DND-41 (cell line): ENCODE measurements at regions not wholly inside any gene's neighbourhood (a gene's known extent, or its start where the extent isn't known, plus 50 kb on each side); places are given as distances from the start of the nearest gene placed in this dataset.

Experiments
- ATAC-seq: fragments of 200-7000 bp; cut with Tn5 transposase; 3 replicates; pipeline ENCODE4 v1.9.1; 2021; ENCODE audit warnings: low read depth; ENCODE audit not compliant: insufficient read depth
- DNase-seq: peaks from one replicate; pipeline ENCODE4 v3.0.0-alpha.2; 2020
- H2AFZ ChIP-seq: 2 replicates; pipeline ENCODE4 v1.6.0; 2012; ENCODE audit warnings: low read depth, low read length
- H3K27ac ChIP-seq: 2 replicates; pipeline ENCODE4 v1.5.1; 2012; ENCODE audit warnings: low read length, inconsistent platforms
- H3K27me3 ChIP-seq: fragments of 200-600 bp; sonication (generic); 2 replicates; pipeline ENCODE4 v1.6.0; 2012; ENCODE audit warnings: low read length, mild to moderate bottlenecking, inconsistent platforms; ENCODE audit not compliant: insufficient read depth, poor library complexity
- H3K36me3 ChIP-seq: 2 replicates; pipeline ENCODE4 v1.5.1; 2012; ENCODE audit warnings: low read length, inconsistent platforms; ENCODE audit not compliant: insufficient read depth
- H3K4me1 ChIP-seq: 2 replicates; pipeline ENCODE4 v1.5.1; 2012; ENCODE audit warnings: mild to moderate bottlenecking, low read length; ENCODE audit not compliant: insufficient read depth
- H3K4me2 ChIP-seq: 2 replicates; pipeline ENCODE4 v1.6.0; 2012; ENCODE audit warnings: mild to moderate bottlenecking, moderate library complexity, low read length, inconsistent platforms; ENCODE audit not compliant: insufficient read depth
- H3K4me3 ChIP-seq, 2 experiments: fragments of 200-600 bp in 1 of 2; shearing (Covaris generic) in 1 of 2; 2 replicates each; pipeline ENCODE4 v1.5.1; 2012 to 2016; ENCODE audit warnings: inconsistent platforms in 2 of 2, low read length in 2 of 2, mild to moderate bottlenecking in 2 of 2, low read depth in 1 of 2, moderate library complexity in 1 of 2
- H3K79me2 ChIP-seq: 2 replicates; pipeline ENCODE4 v1.6.0; 2012; ENCODE audit warnings: low read length, inconsistent platforms; ENCODE audit not compliant: insufficient read depth
- H3K9ac ChIP-seq: 2 replicates; pipeline ENCODE4 v1.6.0; 2012; ENCODE audit warnings: low read depth, mild to moderate bottlenecking, inconsistent platforms, low read length, moderate library complexity
- H3K9me3 ChIP-seq: 2 replicates; pipeline ENCODE4 v1.5.1; 2012; ENCODE audit warnings: low read length, moderate library complexity, mild to moderate bottlenecking, inconsistent platforms; ENCODE audit not compliant: insufficient read depth, severe bottlenecking
- H4K20me1 ChIP-seq: 2 replicates; pipeline ENCODE4 v1.6.0; 2012; ENCODE audit warnings: low read length; ENCODE audit not compliant: insufficient read depth
- EZH2 ChIP-seq: IDR thresholded peaks from 3 replicates; pipeline ENCODE4 v1.6.1; 2012; ENCODE audit warnings: borderline replicate concordance, low read depth, mild to moderate bottlenecking, moderate library complexity, low read length, inconsistent platforms; ENCODE audit not compliant: severe bottlenecking
- TF ChIP-seq, protein P1 (sequence below): IDR thresholded peaks from 2 replicates; pipeline ENCODE4 v1.5.1; 2012; ENCODE audit warnings: borderline replicate concordance, low read length, moderate library complexity, mild to moderate bottlenecking; ENCODE audit not compliant: poor library complexity, severe bottlenecking; ENCODE audit errors: extremely low read depth

DNA sequence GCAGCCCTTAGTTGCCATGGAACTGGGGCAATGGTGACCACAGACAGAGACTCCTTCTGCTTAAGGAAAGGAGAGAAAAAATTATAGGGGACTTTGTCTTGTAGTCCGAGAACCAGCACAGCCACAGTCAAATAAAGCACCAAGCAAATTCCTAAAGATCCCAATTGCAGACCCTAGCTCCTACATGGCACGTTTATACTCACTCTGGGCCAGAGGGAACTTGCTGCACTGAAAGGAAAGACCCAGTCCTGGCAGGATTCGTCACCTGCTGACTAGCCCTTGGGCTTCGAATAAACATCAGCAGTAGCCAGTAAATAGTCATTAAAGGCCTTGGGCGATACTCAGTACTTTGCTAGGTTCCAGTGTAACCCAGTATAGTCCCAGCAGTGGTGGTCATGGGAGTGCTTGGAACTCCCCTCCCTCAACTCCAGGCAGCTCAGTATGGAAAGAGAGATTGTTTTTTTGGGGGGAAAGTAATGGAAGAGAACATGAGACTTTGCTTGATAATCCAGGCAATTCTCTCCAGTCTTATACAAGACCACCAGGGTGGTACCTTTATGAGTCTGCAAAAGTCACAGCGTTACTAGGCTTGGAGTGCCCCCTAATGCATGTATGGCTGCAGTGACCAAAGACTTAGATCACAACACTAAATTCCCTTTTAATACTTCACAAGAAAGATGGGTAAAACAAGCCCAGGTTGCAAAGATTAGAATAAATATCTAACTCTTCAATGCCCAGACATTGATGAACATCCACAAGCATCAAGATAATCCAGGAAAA lies 66.4 kb upstream of the AGTR1 start:
- Histone ChIP-seq H3K79me2 (no peaks in the 10 kb centered on the region), H2AFZ (no peak overlapping the region), H3K9me3 (no peaks in the 10 kb centered on the region), H3K4me3 (no peak overlapping the region), H3K27ac (no peak overlapping the region), H3K4me1 (no peaks in the 10 kb centered on the region), H4K20me1 (no peaks in the 10 kb centered on the region), H3K4me2 (no peak overlapping the region), H3K36me3 (no peaks in the 10 kb centered on the region), H3K9ac (no peak overlapping the region), H3K27me3 (no peaks in the 10 kb centered on the region)
- TF ChIP-seq EZH2, result no peak
- TF ChIP-seq, protein P1, sequence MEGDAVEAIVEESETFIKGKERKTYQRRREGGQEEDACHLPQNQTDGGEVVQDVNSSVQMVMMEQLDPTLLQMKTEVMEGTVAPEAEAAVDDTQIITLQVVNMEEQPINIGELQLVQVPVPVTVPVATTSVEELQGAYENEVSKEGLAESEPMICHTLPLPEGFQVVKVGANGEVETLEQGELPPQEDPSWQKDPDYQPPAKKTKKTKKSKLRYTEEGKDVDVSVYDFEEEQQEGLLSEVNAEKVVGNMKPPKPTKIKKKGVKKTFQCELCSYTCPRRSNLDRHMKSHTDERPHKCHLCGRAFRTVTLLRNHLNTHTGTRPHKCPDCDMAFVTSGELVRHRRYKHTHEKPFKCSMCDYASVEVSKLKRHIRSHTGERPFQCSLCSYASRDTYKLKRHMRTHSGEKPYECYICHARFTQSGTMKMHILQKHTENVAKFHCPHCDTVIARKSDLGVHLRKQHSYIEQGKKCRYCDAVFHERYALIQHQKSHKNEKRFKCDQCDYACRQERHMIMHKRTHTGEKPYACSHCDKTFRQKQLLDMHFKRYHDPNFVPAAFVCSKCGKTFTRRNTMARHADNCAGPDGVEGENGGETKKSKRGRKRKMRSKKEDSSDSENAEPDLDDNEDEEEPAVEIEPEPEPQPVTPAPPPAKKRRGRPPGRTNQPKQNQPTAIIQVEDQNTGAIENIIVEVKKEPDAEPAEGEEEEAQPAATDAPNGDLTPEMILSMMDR, result peak; percentile 21
- ATAC-seq (no peak), DNase-seq (no peak)

DNA sequence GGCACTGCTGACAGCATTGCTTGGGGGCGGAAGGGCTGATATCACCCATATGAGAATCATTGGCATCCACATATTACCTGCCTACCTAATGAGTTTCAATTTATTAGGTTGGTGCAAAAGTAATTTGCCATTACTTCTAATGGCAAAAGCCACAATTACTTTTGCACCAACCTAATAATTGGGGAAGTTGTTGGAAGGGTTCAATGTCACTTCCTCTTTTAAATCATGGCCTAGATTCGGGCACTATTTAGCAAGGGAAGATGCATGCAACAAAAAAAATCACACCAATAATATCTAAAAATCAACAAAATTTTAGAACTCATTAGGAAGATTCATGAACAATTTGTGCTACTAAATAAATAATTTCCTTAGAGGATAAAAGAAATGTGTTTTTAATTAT lies 56.0 kb upstream of the AGTR1 start:
- Histone ChIP-seq H3K9me3 (no peaks in the 10 kb centered on the region), H3K4me1 (no peaks in the 10 kb centered on the region), H3K27me3 (no peaks in the 10 kb centered on the region), H3K79me2 (no peaks in the 10 kb centered on the region), H3K4me3 (no peak overlapping the region), H4K20me1 (no peaks in the 10 kb centered on the region), H3K36me3 (no peaks in the 10 kb centered on the region), H2AFZ (no peak overlapping the region), H3K4me2 (no peak overlapping the region), H3K27ac (no peak overlapping the region), H3K9ac (no peak overlapping the region)
- no peak for ATAC-seq
- no peak for DNase-seq
- no peak for TF ChIP-seq EZH2
- TF ChIP-seq, protein P1, result no peak

DNA sequence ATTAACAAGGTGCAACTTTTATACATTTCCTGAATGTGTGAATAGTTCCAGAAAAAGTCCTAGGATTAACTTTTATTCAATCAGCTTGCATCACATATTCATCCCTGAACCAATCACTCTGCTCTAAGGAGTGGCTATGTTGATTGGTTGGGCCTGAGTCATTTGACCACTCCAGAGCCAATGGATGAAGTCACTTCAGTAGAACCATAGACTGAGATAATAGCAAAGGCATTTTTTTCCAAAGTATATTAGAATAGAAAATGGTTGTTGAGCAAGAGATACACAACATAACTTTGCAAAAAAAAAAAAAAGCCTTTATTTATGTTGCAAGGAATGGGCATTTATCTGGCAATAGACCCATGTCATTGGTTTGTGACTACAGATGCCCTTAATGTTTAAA lies 55.5 kb upstream of the AGTR1 start:
- no peak for TF ChIP-seq EZH2
- H3K9ac ChIP-seq, result no peak overlapping the region
- no peak overlapping the region for H3K4me2 ChIP-seq
- no peak overlapping the region for H3K4me3 ChIP-seq
- DNase-seq (no peak), ATAC-seq (no peak)
- no peaks in the 10 kb centered on the region for H4K20me1 ChIP-seq
- H2AFZ ChIP-seq, result no peak overlapping the region
- no peaks in the 10 kb centered on the region for H3K79me2 ChIP-seq
- H3K27ac ChIP-seq, result no peak overlapping the region
- H3K9me3 ChIP-seq, result no peaks in the 10 kb centered on the region
- H3K4me1 ChIP-seq, result no peaks in the 10 kb centered on the region
- no peaks in the 10 kb centered on the region for H3K27me3 ChIP-seq
- no peaks in the 10 kb centered on the region for H3K36me3 ChIP-seq

DNA sequence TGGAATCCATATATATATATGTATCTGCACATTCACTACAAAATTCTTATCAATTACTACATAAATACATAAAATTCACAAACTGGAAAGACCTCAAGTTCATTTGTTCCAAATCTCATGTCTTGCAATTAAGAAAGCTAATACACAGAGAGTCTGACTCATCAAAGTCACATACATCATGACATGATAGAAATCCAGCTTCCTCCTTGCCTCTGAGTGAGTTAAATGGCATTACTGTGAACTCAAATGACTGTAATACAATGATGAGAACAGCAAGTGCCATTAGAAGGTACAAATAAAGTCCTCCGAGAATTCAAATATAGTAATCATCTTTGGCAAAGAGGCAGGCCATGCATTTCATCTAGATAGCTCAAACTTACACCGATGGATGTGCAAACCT lies 55.1 kb upstream of the AGTR1 start:
- TF ChIP-seq, protein P1, result no peak
- TF ChIP-seq EZH2, result no peak
- Histone ChIP-seq H2AFZ (no peak overlapping the region), H3K4me2 (no peak overlapping the region), H3K4me1 (no peaks in the 10 kb centered on the region), H3K36me3 (no peaks in the 10 kb centered on the region), H3K9ac (no peak overlapping the region), H3K9me3 (no peaks in the 10 kb centered on the region), H3K27ac (no peak overlapping the region), H4K20me1 (no peaks in the 10 kb centered on the region), H3K27me3 (no peaks in the 10 kb centered on the region), H3K79me2 (no peaks in the 10 kb centered on the region), H3K4me3 (no peak overlapping the region)
- ATAC-seq (no peak), DNase-seq (no peak)
